K562 (cell line): ENCODE measurements at regions not wholly inside any gene's neighbourhood (a gene's known extent, or its start where the extent isn't known, plus 50 kb on each side); places are given as distances from the start of the nearest gene placed in this dataset.

Experiments
- BCOR ChIP-seq: fragments of 450-650 bp; IDR thresholded peaks from 2 replicates; pipeline ENCODE4 v1.6.1; 2016
- BRD4 ChIP-seq: fragments of 200-600 bp; sonication (generic); IDR thresholded peaks from 2 replicates; pipeline ENCODE4 v1.6.1; 2017; ENCODE audit warnings: inconsistent platforms
- CTCF ChIP-seq, 3 experiments: IDR thresholded peaks in 2 of 3; conservative IDR thresholded peaks in 1 of 3; 2 replicates each; pipeline ENCODE4 v1.5.1; 2011 to 2012; ENCODE audit warnings: low read length in 3 of 3, mild to moderate bottlenecking in 3 of 3, control low read depth in 2 of 3, improper control_type of control experiment in 1 of 3, inconsistent platforms in 1 of 3, low read depth in 1 of 3, mixed read lengths in 1 of 3, moderate library complexity in 1 of 3; ENCODE audit not compliant: insufficient read depth in 2 of 3
- DPF2 ChIP-seq: fragments of 450-650 bp; IDR thresholded peaks from 2 replicates; pipeline ENCODE4 v1.6.1; 2016
- EGR1 ChIP-seq: fragments of 450-650 bp; conservative IDR thresholded peaks from 2 replicates; pipeline ENCODE4 v1.6.1; 2017; ENCODE audit warnings: mild to moderate bottlenecking
- ERF ChIP-seq: fragments of 450-650 bp; formaldehyde crosslinking; IDR thresholded peaks from 2 replicates; pipeline ENCODE4 v1.4.0; 2020; ENCODE audit warnings: mild to moderate bottlenecking, mixed read lengths
- ETV1 ChIP-seq: fragments of 450-650 bp; conservative IDR thresholded peaks from 2 replicates; pipeline ENCODE4 v1.6.1; 2016; ENCODE audit warnings: missing genetic modification characterization, control low read depth, low read depth, missing compliant biosample characterization
- GATAD2A ChIP-seq: fragments of 450-650 bp; IDR thresholded peaks from 2 replicates; pipeline ENCODE4 v1.6.1; 2017
- KDM1A ChIP-seq, 2 experiments: fragments of 450-650 bp; IDR thresholded peaks; 2 replicates each; pipeline ENCODE4 v1.6.1; 2016; ENCODE audit warnings: mild to moderate bottlenecking in 2 of 2
- KDM5B ChIP-seq: fragments of 200-600 bp; sonication (generic); IDR thresholded peaks from 2 replicates; pipeline ENCODE4 v1.6.1; 2012; ENCODE audit warnings: low read depth, mild to moderate bottlenecking, moderate library complexity, low read length, control low read depth, inconsistent platforms; ENCODE audit not compliant: insufficient replicate concordance
- MYC ChIP-seq, 2 experiments: fragments of 250-450 bp in 1 of 2; sonication (Bioruptor Pico) in 1 of 2; IDR thresholded peaks; 2 replicates each; pipeline versions ENCODE4 v1.5.1 to v1.6.1; 2012 to 2021; ENCODE audit warnings: low read depth in 2 of 2, borderline replicate concordance in 1 of 2, improper control_type of control experiment in 1 of 2, low read length in 1 of 2, mild to moderate bottlenecking in 1 of 2, moderate library complexity in 1 of 2
- NBN ChIP-seq: fragments of 450-650 bp; IDR thresholded peaks from 2 replicates; pipeline ENCODE4 v1.6.1; 2016; ENCODE audit warnings: low read depth, mild to moderate bottlenecking
- NFRKB ChIP-seq: fragments of 450-650 bp; IDR thresholded peaks from 2 replicates; pipeline ENCODE4 v1.6.1; 2016; ENCODE audit warnings: low read depth
- POLR2B ChIP-seq: fragments of 450-650 bp; IDR thresholded peaks from 2 replicates; pipeline ENCODE4 v1.6.1; 2018; ENCODE audit warnings: low read depth; ENCODE audit not compliant: partially characterized antibody
- RBBP5 ChIP-seq: fragments of 200-600 bp; sonication (generic); IDR thresholded peaks from 2 replicates; pipeline ENCODE4 v1.6.1; 2012; ENCODE audit warnings: borderline replicate concordance, mild to moderate bottlenecking, low read length, control low read depth, inconsistent platforms; ENCODE audit not compliant: insufficient read depth, poor library complexity, severe bottlenecking
- RREB1 ChIP-seq: fragments of 250-450 bp; sonication (Bioruptor Pico); IDR thresholded peaks from 2 replicates; pipeline ENCODE4 v1.4.0; 2020
- TEAD4 ChIP-seq, 2 experiments: sonication (generic) in 1 of 2; formaldehyde crosslinking in 1 of 2; IDR thresholded peaks; 2 replicates each; pipeline versions ENCODE4 v1.6.1 to v1.8.0; 2012 to 2022; ENCODE audit warnings: borderline replicate concordance in 1 of 2, inconsistent platforms in 1 of 2, low read length in 1 of 2, mild to moderate bottlenecking in 1 of 2, missing genetic modification reagents in 1 of 2
- ZBTB1 ChIP-seq: sonication (generic); formaldehyde crosslinking; IDR thresholded peaks from 2 replicates; pipeline ENCODE4 v1.8.1; 2023; ENCODE audit warnings: missing genetic modification reagents, low read depth, mild to moderate bottlenecking, borderline replicate concordance
- ZBTB7A ChIP-seq: IDR thresholded peaks from 2 replicates; pipeline ENCODE4 v1.6.1; 2011; ENCODE audit warnings: low read depth, mild to moderate bottlenecking, low read length, moderate library complexity, borderline replicate concordance; ENCODE audit not compliant: control insufficient read depth
- ZFPM2 ChIP-seq: fragments of 250-450 bp; sonication (Bioruptor Pico); IDR thresholded peaks from 2 replicates; pipeline ENCODE4 v1.5.1; 2022; ENCODE audit warnings: mild to moderate bottlenecking

- TF ChIP-seq MYC (IDR thresholded peaks at IDR 0.05; ENCODE audit: low read depth, low read length) (peak; percentile 23; the same call in 1 of the 2 replicates), MYC (CRISPR knock-in tag; IDR thresholded peaks at IDR 0.05; ENCODE audit: borderline replicate concordance, low read depth) (no peak), KDM1A (IDR thresholded peaks at IDR 0.05) (peak in 1 of 2 experiments; percentile 56; a peak in 2 of 4 replicates), GATAD2A (peak; percentile 65; the same call in 1 of the 2 replicates), BRD4 (peak; percentile 63; the same call in 1 of the 2 replicates), DPF2 (peak; percentile 53; the same call in 1 of the 2 replicates), ETV1 (tag) (peak; percentile 18; the same call in 1 of the 2 replicates), EGR1 (peak; percentile 53), ZBTB1 (no peak), ZFPM2 (CRISPR knock-in tag) (no peak), POLR2B (peak; percentile 78), KDM5B (peak; percentile 82), ZBTB7A (peak; percentile 81; the same call in 1 of the 2 replicates), BCOR (peak; percentile 51), RREB1 (CRISPR knock-in tag) (0 out of 2 replicates have a peak, but pooled peaks have one; percentile 8), CTCF (IDR thresholded peaks at IDR 0.05 in 2 of 3, conservative IDR thresholded peaks at IDR 0.05 in 1 of 3; ENCODE audit: insufficient read depth in 2 of 3, low read depth in 1 of 3, low read length in 3 of 3) (peak in 1 of 3 experiments; percentile 41; a peak in 1 of 6 replicates), TEAD4 (IDR thresholded peaks at IDR 0.05; ENCODE audit: low read length) (peak; percentile 23; the same call in 1 of the 2 replicates), TEAD4 (CRISPR knock-in tag; IDR thresholded peaks at IDR 0.05; ENCODE audit: borderline replicate concordance) (no peak), ERF (CRISPR knock-in tag) (peak; percentile 52; the same call in 1 of the 2 replicates), NBN (0 out of 2 replicates have a peak, but pooled peaks have one; percentile 30), NFRKB (0 out of 2 replicates have a peak, but pooled peaks have one; percentile 58), RBBP5 (peak; percentile 55)
Observed at GRCh38 chr2:64750001-64750816, 96.5 kb upstream of the SERTAD2 start (continued).
